ENCODE measurements at regions not wholly inside any gene's neighbourhood (a gene's known extent, or its start where the extent isn't known, plus 50 kb on each side); places are given as distances from the start of the nearest gene placed in this dataset.

DNA sequence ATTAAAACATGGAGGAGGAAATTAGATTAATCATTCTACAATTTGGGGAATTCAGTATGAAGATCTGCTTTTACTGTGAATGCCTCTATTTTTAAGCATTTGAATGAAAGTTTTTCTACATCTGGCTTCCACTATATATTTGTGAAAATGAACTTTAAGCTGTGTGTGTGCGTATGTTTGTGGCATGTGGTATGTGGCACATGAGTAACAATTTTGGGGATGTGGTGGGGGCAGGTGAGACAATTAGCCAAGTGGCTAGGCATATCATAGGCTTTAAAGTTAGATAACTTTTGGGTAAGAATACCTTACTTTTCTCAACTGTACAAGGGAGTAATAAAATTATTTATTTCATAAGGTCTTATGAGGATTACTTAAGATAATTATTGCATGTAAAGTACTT, 81.5 kb downstream of the ZNF22 start (continued):
- TF ChIP-seq BRF1 (IDR thresholded peaks at IDR 0.05; ENCODE audit: borderline replicate concordance, extremely low read depth, insufficient read length) (no peak), ARNT (IDR thresholded peaks at IDR 0.05) (no peak), ZBTB5 (IDR thresholded peaks at IDR 0.05) (no peak), KDM1A (IDR thresholded peaks at IDR 0.05) (no peak), VEZF1 (CRISPR knock-in tag; IDR thresholded peaks at IDR 0.05) (no peak), PHB2 (IDR thresholded peaks at IDR 0.05; ENCODE audit: low read depth) (no peak), IRF2 (CRISPR knock-in tag; IDR thresholded peaks at IDR 0.05) (no peak)
- TF ChIP-seq, protein P1, sequence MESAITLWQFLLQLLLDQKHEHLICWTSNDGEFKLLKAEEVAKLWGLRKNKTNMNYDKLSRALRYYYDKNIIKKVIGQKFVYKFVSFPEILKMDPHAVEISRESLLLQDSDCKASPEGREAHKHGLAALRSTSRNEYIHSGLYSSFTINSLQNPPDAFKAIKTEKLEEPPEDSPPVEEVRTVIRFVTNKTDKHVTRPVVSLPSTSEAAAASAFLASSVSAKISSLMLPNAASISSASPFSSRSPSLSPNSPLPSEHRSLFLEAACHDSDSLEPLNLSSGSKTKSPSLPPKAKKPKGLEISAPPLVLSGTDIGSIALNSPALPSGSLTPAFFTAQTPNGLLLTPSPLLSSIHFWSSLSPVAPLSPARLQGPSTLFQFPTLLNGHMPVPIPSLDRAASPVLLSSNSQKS (CRISPR knock-in tag; IDR thresholded peaks at IDR 0.05): no peak

All from K562 (cell line).